ENCODE measurements at regions not wholly inside any gene's neighbourhood (a gene's known extent, or its start where the extent isn't known, plus 50 kb on each side); places are given as distances from the start of the nearest gene placed in this dataset.

DNA sequence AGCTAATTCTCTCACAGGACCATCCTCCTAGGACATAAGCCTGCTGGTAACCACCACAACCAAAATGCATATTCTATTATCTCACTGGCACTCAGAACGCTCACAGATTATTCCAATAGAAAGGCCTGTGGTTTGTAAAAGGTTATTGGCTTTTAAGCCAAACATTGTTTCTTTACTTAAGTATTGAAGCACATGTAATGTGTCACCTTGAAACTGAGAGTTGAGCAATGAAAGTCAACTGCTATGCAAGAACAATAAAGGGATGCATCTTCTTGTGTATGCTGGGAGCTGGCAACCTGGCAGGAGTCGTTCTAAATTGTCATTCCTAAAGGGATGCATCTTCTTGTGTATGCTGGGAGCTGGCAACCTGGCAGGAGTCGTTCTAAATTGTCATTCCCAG is 298.6 kb upstream of the DNAJC19 start:
- TF ChIP-seq, protein P1, sequence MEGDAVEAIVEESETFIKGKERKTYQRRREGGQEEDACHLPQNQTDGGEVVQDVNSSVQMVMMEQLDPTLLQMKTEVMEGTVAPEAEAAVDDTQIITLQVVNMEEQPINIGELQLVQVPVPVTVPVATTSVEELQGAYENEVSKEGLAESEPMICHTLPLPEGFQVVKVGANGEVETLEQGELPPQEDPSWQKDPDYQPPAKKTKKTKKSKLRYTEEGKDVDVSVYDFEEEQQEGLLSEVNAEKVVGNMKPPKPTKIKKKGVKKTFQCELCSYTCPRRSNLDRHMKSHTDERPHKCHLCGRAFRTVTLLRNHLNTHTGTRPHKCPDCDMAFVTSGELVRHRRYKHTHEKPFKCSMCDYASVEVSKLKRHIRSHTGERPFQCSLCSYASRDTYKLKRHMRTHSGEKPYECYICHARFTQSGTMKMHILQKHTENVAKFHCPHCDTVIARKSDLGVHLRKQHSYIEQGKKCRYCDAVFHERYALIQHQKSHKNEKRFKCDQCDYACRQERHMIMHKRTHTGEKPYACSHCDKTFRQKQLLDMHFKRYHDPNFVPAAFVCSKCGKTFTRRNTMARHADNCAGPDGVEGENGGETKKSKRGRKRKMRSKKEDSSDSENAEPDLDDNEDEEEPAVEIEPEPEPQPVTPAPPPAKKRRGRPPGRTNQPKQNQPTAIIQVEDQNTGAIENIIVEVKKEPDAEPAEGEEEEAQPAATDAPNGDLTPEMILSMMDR (IDR thresholded peaks at IDR 0.05): no peak
- TF ChIP-seq EP300 (IDR thresholded peaks at IDR 0.05) (no peak), POLR2A (IDR thresholded peaks at IDR 0.05) (no peak)
